ENCODE measurements at regions not wholly inside any gene's neighbourhood (a gene's known extent, or its start where the extent isn't known, plus 50 kb on each side); places are given as distances from the start of the nearest gene placed in this dataset.
A peak's percentile ranks its signal among the peaks of the same experiment; 100 is the strongest.

DNA sequence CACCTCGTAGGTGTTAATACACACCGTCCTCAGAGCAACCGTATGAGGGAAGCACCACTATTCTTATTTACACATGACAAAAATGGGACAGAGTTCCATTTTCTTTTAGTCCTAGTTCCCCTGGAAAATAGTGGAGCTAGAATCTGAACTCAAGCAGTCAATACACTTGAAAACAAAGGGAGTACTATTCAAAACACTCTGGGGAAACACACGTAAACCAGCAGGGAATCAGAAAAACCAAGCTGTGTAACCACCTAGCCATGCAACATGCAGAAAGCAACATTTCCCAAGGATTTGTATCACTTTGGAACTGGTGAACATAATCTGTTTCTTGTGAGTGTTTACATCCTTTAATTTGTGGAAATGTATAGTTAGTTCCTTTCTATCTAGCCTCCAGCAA lies 208.2 kb downstream of the UBE2E3 start:
- no peak for DNase-seq (ENCODE audit: low spot score)

DNA sequence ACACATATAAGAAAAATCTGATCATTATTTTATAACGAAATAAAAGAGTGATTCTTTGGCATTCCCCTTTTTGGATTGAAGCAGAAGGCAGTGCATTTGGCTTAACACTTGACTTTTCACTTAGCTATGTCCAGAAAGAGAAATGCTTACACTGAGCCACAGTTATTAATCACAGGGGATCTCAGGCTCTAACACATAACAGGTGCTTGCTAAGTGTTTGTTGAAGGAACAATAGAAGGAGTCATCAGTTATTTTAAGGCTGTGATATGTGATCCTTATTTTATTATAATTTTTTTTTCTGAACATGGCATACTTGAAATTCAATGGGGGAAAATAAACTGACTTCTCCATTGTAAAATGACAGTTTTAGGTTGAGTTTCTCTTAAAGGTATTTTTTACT lies 209.5 kb downstream of the UBE2E3 start:
- DNase-seq (ENCODE audit: low spot score): no peak

DNA sequence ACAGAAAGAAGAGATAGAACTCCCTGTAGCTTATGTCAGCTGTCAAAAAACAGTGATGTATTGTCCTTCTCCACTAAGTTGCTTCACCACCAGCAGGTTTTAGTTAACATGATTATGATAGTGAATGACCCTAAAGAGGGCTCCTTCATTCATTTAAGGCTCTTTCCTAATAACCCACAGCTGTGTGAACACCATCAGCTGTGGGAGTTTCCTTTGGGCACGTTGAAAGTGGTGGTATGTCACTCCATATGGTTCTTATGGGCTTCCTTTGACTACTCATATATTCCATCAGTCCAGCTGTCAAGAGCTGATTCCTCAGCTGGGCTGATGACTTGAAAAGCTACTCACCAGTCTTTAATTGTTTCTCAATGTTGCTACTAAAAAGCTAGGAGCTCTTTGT lies 210.3 kb downstream of the UBE2E3 start:
- DNase-seq (ENCODE audit: low spot score): no peak

DNA sequence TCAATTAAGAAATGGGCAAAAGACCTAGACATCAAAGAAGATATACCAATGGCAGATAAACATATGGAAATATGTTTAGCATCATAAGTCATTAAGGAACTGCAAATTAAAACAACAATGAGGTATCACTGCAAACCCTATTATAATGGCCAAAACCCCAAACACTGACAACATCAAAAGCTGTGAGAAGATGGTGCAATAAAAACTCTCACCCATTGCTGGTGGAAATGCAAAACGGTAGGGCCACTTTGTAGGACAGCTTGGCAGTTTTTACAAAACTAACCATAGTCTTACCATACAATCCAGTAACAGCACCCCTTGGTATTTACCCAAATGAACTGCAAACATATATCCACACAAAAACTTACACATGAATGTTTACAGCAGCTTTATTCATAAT lies 213.1 kb downstream of the UBE2E3 start:
- no peak for DNase-seq (ENCODE audit: low spot score)

DNA sequence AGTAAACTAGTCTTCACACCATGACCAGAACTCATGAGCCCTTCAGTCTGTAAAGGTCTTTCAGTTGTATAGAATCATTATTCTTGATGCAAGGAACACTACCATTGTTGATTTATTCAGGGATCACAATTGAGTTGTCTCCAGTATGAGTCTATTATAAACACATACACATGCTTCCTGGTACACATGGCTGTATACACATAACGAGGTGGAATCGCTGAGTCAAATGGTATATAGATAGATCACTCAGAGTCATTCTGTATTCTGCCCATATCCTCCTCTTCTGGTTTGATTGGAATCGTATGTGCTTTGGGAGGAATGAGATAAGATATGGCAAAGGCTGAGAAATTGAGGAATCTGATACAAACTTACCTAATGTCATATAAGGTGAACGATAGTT lies 216.0 kb downstream of the UBE2E3 start:
- DNase-seq (ENCODE audit: low spot score): no peak

DNA sequence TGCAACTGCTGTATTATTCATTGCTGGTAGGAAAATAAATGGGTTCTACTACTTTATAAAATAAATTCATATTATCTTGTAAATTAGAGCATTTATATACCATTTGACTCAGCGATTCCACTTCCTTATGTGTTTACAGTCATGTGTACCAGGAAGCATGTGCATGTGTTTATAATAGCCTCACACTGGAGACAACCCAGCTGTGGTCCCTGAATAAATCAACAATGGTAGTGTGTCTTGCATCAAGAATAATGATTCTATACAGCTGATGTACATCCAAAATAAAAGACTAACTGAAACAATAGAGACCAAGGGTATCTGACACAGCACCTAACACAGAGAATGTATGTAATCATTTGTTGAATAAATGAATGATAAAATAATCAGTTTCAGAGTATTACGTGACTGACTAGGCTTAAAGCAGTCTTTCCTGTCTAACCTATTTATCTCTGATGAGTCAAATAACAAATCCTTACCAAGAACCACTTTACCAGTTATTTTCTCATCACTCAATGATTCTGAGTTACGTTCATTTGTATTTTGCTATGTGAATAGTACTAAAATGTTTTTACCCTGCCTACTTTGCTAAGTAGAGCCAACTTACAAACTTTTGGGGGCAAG lies 216.8 kb downstream of the UBE2E3 start:
- DNase-seq (ENCODE audit: low spot score): peak; percentile 29

DNA sequence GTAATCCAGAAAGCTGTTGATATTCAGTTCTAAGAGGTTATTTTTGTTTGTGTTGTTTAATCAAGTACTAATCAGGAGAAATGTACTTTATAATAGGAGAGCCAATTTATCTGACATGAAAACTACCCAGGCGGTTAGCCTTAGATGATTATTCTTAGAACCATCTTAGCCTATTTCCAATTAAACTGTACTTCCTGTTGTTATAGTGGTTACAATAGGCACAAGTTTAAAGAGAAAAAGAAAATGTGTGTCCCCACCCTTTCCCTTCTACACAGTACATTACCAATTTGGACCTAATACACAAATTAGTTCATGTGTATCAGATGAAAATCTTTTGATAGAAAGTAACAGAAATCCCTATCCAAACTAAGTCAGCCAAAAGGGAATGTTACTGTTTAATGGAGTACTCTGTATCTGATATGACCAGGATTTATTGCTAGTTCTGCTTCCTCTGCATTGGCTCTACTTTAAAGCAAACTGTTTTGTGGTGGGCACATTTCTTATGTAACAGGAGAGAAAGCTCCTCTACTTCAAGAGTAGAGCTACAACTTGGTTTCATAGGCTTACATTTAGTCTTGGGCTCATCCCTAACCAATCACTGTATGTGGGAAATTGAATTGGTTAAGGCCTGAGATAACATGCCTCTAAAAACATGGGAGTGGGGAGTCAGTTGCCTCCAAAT lies 217.9 kb downstream of the UBE2E3 start:
- DNase-seq (ENCODE audit: low spot score): no peak

DNA sequence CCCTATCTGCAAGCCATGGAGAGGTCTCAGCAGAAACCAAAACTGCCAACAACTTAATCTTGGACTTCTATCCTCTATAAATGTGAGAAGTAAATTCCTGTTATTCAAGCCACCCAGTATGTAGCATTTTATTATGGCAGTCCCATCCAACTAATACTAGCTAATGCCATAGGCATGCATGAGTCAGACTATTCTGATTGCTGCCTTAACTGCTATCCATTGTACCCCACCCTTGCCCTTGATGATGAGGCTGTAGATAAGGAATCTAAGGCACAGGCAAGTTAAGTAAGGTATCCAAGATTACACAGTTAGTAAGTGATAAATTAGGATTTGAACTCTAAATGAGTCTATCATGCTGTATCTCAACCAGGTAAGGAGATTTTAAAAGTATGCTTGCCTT lies 223.0 kb downstream of the UBE2E3 start:
- no peak for DNase-seq (ENCODE audit: low spot score)

DNA sequence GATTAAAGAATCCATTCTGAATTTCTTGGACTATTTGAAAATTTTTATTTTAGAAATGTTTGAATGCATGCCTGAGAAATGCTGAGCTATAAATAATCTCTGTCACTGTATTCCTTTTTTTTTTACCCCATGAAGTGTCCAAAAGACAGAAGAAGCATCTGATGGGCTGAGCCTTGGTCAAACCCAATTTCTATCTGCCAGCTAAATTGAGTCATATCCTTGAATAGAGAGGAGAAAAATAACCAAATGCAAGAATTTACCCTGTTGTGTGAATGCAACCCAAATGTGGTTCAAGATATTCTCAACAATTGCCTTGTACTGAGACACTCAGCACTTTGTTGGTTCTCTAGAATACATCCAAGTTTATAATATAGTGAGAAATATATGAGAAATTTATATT lies 223.5 kb downstream of the UBE2E3 start:
- no peak for DNase-seq (ENCODE audit: low spot score)

DNA sequence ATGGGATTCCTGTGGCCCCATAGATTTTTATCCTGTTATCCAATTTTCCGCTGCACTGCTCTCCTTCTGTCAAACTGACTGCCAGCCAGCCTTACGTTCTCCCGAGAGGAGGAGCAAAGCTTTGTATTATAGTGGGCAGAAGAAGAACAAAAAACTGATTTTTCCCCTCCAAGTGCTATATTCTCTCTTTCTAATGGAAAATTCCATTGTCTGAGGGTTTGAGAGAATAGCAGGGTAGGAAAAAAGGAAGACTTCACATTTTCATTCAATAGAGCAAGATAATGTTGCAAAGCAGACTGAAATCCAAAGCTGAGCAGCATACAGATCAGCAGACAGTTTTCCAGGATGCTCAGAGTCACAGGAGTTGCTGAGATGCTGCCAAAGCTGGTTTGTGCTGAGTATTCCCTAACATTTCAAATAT lies 238.0 kb downstream of the UBE2E3 start:
- no peak for DNase-seq (ENCODE audit: low spot score)

DNA sequence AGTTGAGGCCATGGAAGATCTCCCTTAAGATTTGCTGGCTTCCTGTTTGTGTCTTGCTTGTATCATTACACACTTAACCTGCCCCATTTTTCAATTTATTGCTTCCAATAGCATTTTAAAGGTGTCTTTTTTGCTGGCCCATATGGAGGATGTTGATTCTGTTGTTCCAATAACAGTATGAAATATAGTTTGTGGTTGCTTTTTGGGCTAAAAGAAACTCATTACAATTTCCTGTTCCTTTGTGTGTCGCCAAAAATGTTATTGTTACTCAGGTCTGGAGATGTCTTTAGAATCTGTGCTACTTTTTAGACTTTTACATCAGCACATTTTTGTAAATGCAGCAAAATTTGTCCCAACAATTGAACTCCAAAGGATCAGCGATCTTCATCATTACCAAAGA lies 234.0 kb upstream of the ITGA4 start:
- DNase-seq (ENCODE audit: low spot score): no peak

DNA sequence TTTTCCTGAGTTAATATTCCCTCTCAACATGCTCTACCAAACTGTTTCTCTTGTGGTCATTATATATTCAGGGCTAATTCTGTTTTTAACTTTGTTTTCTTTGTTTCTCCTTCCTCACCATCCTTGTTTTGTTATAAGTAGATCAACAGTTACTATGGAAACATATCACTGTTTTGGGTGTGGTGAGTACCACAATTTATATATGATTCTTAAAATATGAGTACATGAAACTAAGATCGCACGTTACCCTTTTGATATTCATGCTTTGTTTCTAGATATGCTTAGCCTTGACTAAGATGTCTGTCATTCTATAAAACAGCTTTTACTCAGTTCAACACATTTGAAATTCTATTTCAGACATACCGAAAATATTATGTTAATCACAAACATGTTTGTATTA lies 232.3 kb upstream of the ITGA4 start:
- DNase-seq (ENCODE audit: low spot score): peak; percentile 19

DNA sequence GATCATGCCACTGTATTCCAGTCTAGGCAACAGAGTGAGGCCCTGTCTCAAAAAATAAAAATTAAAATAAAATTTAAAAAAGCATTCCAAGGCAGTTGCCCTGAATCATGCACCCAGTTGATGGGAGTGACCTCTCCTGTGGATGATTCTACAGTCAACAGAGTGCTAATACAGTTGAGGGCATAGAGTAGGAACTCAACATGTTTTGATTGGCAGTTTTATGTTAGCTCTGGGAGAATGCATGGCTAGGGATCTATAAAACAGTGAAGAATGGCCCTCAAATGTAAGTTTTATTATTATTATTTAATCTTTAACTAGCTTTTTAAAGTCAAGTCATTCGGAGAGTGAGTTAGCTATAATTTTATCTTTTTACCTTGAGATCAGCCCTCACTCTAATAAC lies 228.5 kb upstream of the ITGA4 start:
- no peak for DNase-seq (ENCODE audit: low spot score)

DNA sequence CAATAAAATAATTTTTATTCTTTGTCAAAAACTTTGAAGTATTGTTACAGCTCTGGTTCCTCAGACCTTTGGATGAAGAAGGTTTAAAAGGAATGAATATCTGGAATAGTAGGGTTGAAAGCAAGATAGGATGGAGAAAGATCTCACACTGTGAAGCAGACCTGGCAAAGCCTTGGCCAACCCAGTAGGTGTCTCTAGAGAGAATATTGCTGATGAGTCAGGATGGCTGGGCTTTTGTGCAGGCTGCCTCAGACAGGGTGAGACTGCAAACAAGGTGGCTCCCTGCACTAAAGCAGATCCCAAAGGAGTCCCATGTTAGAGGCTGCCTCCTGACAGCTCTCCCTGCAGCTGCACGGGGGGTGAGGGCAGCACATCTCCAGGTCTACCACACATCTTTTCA lies 226.0 kb upstream of the ITGA4 start:
- no peak for DNase-seq (ENCODE audit: low spot score)

DNA sequence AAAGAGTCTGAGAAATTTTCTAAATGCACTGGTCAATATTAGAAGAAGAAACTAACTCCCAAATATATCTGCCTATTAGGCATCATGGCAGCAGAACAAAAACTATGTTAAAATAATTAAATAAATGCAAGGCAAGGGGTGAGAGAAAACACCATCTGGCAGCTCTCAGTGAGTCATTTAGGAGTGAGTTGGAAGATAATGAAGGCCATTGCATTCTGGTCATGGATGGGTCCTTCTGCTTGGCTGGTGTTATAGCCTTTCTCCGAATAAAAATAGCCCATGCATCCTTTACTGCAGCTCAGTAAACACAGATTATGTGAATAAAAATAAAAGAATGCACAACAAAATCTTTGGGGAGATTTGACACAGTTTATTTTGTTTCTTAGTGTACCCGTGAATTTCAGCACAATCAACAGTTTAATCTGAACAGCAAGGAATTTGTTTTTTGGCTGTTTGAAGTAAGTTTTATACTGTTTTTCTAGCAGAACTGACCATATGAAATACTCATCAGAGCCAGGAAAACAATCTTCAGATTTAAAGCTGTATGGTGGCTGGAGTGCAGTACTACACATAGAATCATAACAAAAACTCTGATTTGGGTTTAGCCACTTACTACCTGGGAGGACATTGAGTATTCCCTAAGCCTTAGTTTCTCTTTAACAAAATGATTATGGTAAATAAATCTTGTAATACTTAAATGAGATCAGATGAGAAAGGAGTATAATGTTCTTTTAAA lies 225.1 kb upstream of the ITGA4 start:
- DNase-seq (ENCODE audit: low spot score): no peak

DNA sequence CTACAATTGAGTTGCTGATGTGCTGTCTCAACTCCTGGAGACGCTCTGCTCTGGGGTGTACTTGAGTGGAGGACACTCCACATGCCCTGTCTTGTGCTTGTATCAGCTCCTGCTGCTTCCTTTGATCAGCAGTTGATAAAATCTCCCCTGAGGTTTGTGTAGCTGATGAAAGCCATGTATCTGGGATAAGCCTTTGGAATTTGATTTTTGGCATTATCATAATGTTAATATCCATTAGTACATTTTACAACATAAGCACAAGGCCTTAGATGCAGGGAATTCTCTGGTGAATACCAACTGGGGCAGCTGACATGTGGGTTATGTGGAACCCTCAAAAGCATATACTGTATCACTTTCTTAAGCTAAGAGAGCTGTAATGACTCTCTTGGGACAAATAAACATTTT lies 222.7 kb upstream of the ITGA4 start:
- no peak for DNase-seq (ENCODE audit: low spot score)

DNA sequence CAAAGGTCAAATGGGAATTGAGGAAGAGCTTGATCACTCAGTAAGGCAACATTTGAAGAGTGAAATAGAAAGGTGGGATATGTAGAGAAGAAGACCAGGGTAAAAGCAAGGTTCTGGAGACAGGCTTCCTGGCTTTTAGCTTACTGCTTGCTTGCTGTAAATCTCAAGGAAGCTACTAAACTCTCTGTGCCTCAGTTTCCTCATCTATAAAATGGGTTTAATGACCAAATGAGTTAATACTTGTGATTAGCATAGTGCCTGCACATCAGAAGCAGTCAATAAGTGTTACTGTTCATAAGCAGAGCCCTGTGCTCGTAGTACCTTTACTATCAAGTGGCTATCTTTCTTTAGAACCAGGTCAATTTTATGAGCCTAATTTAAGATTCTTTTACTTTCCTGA lies 222.2 kb upstream of the ITGA4 start:
- no peak for DNase-seq (ENCODE audit: low spot score)

DNA sequence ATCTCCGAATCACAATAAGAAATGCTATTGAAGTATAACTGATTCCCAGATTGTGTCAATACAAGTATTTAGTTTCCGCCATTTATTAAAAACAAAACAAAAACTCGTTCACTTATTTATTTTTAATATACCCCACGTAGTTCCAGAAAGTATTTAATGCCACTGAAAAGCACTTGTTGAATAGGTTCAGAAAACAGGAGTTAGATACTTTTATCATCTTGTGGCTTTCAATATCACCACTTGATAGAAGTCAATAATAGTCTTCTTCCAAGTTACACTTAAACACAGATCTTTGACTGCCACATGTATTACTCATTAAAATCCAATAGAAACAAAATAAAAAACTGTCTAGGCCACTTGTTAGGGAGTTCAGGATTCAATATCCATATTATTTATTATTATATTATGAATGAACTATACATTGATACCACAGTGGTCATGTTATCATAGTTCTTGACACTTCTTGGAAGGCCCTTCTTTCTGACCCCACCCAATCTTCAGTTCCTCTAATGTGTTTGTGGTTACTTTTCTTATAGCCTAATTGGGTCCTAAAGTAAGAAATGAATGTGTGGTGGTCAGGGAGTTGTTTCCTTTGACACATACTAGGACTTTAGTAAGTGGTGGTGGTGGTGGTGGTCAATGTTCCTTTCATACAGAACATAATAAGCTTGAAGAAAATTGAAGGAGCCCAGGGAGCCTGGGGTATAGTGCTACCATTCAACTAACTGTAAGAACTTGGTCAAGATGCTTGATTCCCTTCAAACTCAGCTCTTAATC lies 221.3 kb upstream of the ITGA4 start:
- DNase-seq (ENCODE audit: low spot score): no peak

DNA sequence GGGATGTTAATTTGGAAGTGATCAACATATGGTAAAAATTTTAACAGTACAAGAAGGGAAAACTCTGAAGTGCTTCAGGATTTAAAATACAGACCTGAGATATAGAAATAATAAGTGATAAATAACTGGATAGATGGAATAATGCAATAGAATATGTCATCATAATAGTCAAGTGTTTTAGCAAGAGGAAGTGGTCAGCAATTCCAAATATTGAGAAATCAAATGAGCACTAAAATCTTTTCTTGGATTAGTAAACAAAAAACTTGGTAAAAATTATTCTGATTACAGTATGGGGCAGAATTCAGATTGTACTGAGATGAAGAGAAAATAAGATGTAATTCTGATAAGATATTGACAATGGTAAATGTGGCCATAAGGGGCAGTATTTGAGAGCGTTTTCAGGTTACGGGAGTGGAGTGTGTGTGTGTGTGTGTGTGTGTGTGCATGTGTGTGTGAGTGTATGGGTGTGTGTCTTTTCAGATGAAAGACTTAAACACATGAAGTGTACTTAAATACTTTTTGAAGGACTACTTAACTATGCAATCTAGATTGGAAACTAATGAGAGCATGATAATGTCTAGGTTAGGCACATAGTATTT lies 217.9 kb upstream of the ITGA4 start:
- DNase-seq (ENCODE audit: low spot score): no peak

DNA sequence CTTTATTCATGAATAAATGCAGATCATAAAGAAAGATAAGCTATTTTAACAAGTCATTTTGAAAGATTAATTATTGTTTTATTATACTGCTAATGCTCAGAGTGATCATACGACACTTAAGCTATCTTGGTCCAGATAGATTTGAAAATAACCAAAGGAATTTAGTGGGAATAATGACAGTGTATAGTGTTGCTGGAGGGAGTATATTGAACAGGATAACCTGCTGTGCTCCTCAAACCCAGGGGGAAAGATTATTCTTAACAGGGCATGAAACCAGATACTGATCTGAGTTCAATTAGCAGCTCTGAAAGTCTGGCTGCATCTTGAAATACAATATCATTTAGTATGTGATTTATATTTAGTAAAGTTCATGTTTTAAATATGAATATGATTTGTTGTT lies 216.3 kb upstream of the ITGA4 start:
- no peak for DNase-seq (ENCODE audit: low spot score)

DNA sequence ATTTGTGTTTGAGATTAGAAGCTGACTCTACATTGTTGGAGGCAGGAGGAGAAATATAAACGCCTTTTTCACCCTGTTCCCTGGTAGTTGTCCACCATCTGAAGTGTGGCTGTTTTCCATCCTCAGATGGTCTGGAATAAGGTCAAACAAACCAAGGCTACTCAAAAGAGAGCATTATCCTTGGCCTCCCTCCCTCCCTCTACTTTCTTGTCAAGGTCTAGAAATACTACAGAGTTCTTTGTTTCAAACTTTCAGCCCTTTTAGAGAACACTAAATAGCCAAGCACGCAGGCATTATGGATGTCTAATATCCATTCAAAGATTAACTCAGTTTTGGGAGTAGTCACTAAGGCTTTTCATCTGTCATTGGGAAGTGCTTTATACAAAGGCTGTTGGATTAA lies 215.8 kb upstream of the ITGA4 start:
- DNase-seq (ENCODE audit: low spot score): no peak

DNA sequence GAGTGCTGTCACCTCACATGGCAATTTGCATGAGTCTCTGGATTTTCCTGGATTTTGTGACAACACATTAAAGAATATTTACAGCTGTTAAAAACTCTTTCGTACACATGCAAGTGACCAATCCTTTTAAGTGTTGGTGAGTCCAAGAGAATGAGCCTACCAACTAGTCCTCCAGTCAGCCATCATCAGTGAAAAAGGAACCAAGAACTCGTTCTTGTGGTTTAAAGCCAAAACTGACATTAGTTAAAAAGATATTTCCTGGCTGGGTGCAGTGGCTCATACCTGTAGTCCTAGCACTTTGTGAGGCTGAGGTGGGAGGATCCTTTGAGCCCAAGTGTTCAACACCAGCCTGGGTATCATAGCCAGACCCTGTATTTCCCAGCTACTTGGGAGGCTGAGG lies 215.4 kb upstream of the ITGA4 start:
- DNase-seq (ENCODE audit: low spot score): no peak

All from activated CD4-positive, alpha-beta T cell treated with anti-CD3 and anti-CD28 coated beads, Interleukin-2, Interleukin-4, amounts not matched to agents 100 ng/mL and 50 ng/mL, durations not matched to agents 16 hours and 8 hours (primary cell).